K562 (cell line): ENCODE measurements at regions not wholly inside any gene's neighbourhood (a gene's known extent, or its start where the extent isn't known, plus 50 kb on each side); places are given as distances from the start of the nearest gene placed in this dataset.

Experiments
- ATAC-seq: fragments of 200-7000 bp; cut with Tn5 transposase; 3 replicates; pipeline ENCODE4 v1.9.1; 2020; ENCODE audit warnings: moderate library complexity
- BruUV-seq: library from RNA; stranded (reverse); fragments of 400-500 nt; replicated peaks from 2 replicates; lab custom pipeline; 2021; lab: Mats Ljungman, UMichigan
- CTCF ChIA-PET: fragments of 300-600 bp; formaldehyde crosslinking; extraction: SDS; loops from one replicate; lab custom pipeline; 2021; ENCODE audit warnings: low intra/inter-chr PET ratio; lab: Yijun Ruan, JAX
- POLR2A ChIA-PET: fragments of 300-600, 350-650 bp; sonication (Branson Sonifier 250); formaldehyde crosslinking; extraction: SDS; loops from one replicate; lab custom pipeline; 2021; ENCODE audit warnings: antibody characterized with exemption, inconsistent platforms; lab: Yijun Ruan, JAX
- DNase-seq, 4 experiments: peaks; one replicate each; pipeline versions ENCODE4 v3.0.0 to v3.0.0-alpha.2; 2011 to 2018; ENCODE audit warnings: low spot score in 3 of 4, mixed read lengths in 3 of 4; ENCODE audit errors: extremely low read depth in 1 of 4
- FAIRE-seq: peaks from 2 replicates; lab custom pipeline; 2011; peaks lifted over from hg19 to GRCh38; lab: Jason Lieb, UNC
- H2AFZ ChIP-seq: 2 replicates; pipeline ENCODE4 v1.6.0; 2011; ENCODE audit warnings: low read depth, low read length, control low read depth, inconsistent platforms
- H3K27ac ChIP-seq: fragments of 200-600 bp; 3 replicates; pipeline ENCODE4 v1.8.0; 2011; ENCODE audit warnings: low read depth, mild to moderate bottlenecking, control low read depth, inconsistent platforms, low read length, moderate library complexity, mixed read lengths; ENCODE audit errors: extremely low read depth
- H3K27me3 ChIP-seq, 2 experiments: fragments of 300-600 bp in 1 of 2; 2 replicates in 1 of 2; 3 replicates in 1 of 2; pipeline versions ENCODE4 v1.6.0 to v1.8.0; 2011; ENCODE audit warnings: inconsistent platforms in 2 of 2, low read length in 2 of 2, mild to moderate bottlenecking in 1 of 2, mixed read lengths in 1 of 2, moderate library complexity in 1 of 2; ENCODE audit not compliant: control insufficient read depth in 2 of 2, insufficient read depth in 2 of 2
- H3K36me3 ChIP-seq: fragments of 300-600 bp; 3 replicates; pipeline ENCODE4 v1.8.0; 2011; ENCODE audit warnings: mild to moderate bottlenecking, low read length, inconsistent platforms; ENCODE audit not compliant: control insufficient read depth, insufficient read depth
- H3K4me1 ChIP-seq, 2 experiments: fragments of 200-600 bp in 1 of 2; replicated peaks in 1 of 2; 2 replicates in 1 of 2; 3 replicates in 1 of 2; pipeline versions ENCODE4 v1.5.1 to v1.8.0; 2011; ENCODE audit warnings: inconsistent platforms in 2 of 2, low read length in 2 of 2, mild to moderate bottlenecking in 1 of 2, mixed read lengths in 1 of 2, moderate library complexity in 1 of 2; ENCODE audit not compliant: control insufficient read depth in 2 of 2, insufficient read depth in 2 of 2
- H3K4me2 ChIP-seq: 2 replicates; pipeline ENCODE4 v1.6.1; 2011; ENCODE audit warnings: low read length, control low read depth, inconsistent platforms, mixed read lengths; ENCODE audit not compliant: insufficient read depth
- H3K4me3 ChIP-seq: fragments of 200-600 bp; sonication (generic), shearing (Covaris generic); 2 replicates; pipeline ENCODE4 v1.5.1; 2016; ENCODE audit warnings: control low read depth, inconsistent platforms
- H3K79me2 ChIP-seq: fragments of 200-600 bp; 3 replicates; pipeline ENCODE4 v1.8.0; 2011; ENCODE audit warnings: low read length, inconsistent platforms; ENCODE audit not compliant: control insufficient read depth, insufficient read depth
- H3K9ac ChIP-seq, 2 experiments: 2 replicates each; pipeline versions ENCODE4 v1.6.0 to v1.6.1; 2011; ENCODE audit warnings: low read depth in 2 of 2, low read length in 2 of 2, control low read depth in 1 of 2, inconsistent platforms in 1 of 2, mild to moderate bottlenecking in 1 of 2, mixed read lengths in 1 of 2; ENCODE audit not compliant: insufficient read depth in 1 of 2
- H3K9me1 ChIP-seq: one replicate; pipeline ENCODE4 v1.6.0; 2011; ENCODE audit warnings: inconsistent platforms, mild to moderate bottlenecking, low read length, moderate library complexity; ENCODE audit not compliant: control insufficient read depth, insufficient read depth
- H3K9me3 ChIP-seq: replicated peaks from 2 replicates; pipeline ENCODE4 v1.5.1; 2011; ENCODE audit warnings: low read depth, low read length, inconsistent platforms; ENCODE audit not compliant: control insufficient read depth, insufficient read depth
- H4K20me1 ChIP-seq: replicated peaks from 2 replicates; pipeline ENCODE4 v1.6.1; 2011; ENCODE audit warnings: low read length, inconsistent platforms, mixed read lengths; ENCODE audit not compliant: control insufficient read depth, insufficient read depth
- CBX8 ChIP-seq: fragments of 200-600 bp; sonication (generic); IDR thresholded peaks from 2 replicates; pipeline ENCODE4 v1.6.1; 2012; ENCODE audit warnings: borderline replicate concordance, mixed run types, low read depth, mild to moderate bottlenecking, moderate library complexity, mixed read lengths, low read length, control low read depth, inconsistent platforms; ENCODE audit not compliant: poor library complexity, severe bottlenecking; ENCODE audit errors: extremely low read depth
- FUS ChIP-seq: fragments of 200-400 bp; formaldehyde crosslinking; optimal IDR thresholded peaks from 2 replicates; pipeline ENCODE3; 2017; ENCODE audit warnings: low read depth, low read length
- PHB ChIP-seq: fragments of 250-450 bp; sonication (Bioruptor Pico); IDR thresholded peaks from 2 replicates; pipeline ENCODE4 v1.5.0; 2021
- SRF ChIP-seq, 2 experiments: fragments of 250-450, 450-650 bp in 1 of 2; sonication (Bioruptor Pico) in 1 of 2; sonication (generic) in 1 of 2; formaldehyde crosslinking; IDR thresholded peaks; 2 replicates each; pipeline versions ENCODE4 v1.5.0 to v1.5.1; 2020 to 2022; ENCODE audit warnings: mild to moderate bottlenecking in 1 of 2, missing genetic modification reagents in 1 of 2
- ZC3H8 ChIP-seq: fragments of 450-650 bp; IDR thresholded peaks from 2 replicates; pipeline ENCODE4 v1.6.1; 2017
- ZNF184 ChIP-seq: sonication (generic); formaldehyde crosslinking; IDR thresholded peaks from 2 replicates; pipeline ENCODE4 v1.5.0; 2020; ENCODE audit warnings: missing genetic modification reagents
- WGBS: fragments of 100-300 bp; shearing (Covaris generic); methylation state at CpG from one replicate; pipeline ENCODE4 v1.1.6; 2016; ENCODE audit warnings: low coverage, mixed read lengths; ENCODE audit not compliant: insufficient coverage; ENCODE audit errors: missing lambda C conversion rate; 5-methylcytosine and 5-hydroxymethylcytosine counted together
- in situ Hi-C: fragments of 300-500 bp; cut with MboI; formaldehyde crosslinking; loops from 4 replicates; pipeline ENCODE4 v1.15.0; 2018; ENCODE audit warnings: inconsistent platforms, mixed read lengths
- intact Hi-C: fragments of 100-400 bp; cut with micrococcal nuclease; formaldehyde crosslinking; loops from 2 replicates; pipeline ENCODE4 v1.14.2; 2022
- TF ChIP-seq, protein P1 (sequence below), 2 experiments: IDR thresholded peaks in 1 of 2; conservative IDR thresholded peaks in 1 of 2; 2 replicates each; pipeline ENCODE4 v1.6.1; 2016; ENCODE audit warnings: low read depth in 2 of 2, mild to moderate bottlenecking in 1 of 2, missing compliant biosample characterization in 1 of 2, missing genetic modification characterization in 1 of 2, moderate library complexity in 1 of 2

DNA sequence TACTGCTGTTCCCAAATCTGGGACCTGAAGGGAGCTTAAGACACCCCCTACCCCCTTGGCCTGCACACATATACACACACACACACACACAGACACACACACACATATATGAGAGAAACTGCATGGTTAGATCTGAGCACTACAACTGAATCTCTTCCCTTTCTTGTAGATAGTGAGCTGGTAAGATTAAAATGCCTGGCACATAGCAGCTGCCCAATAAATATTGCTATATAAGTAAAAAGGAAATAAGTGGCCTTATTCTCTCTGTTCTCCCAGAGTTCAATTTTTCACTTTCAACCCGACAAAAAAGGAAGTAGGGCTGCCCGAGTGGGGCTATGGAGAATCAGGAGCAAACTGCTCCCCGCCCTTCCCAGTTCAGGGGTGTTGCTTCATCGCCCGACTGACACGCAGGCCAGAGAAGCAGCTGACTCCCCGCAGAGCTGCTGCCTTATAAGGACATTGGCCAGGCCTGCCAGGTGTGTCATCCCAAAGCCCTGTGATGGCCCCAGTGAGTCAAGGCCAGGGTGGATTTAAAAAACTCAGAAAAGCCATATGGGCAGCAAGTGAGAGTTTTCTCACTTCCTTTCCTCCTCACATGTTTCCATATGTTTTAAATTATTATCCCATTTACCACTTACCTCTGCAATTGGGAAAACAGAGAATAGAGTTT, 106.5 kb upstream of the SLC44A3 start (continued):
- TF ChIP-seq SRF (CRISPR knock-in tag; IDR thresholded peaks at IDR 0.05): peak; percentile 41 to 97; a peak in 3 of 4 replicates

GRCh38 chr1:94709891-94710581, 110.1 kb upstream of the SLC44A3 start:
- Histone ChIP-seq H3K9me3 (no peaks in the 10 kb centered on the region), H3K4me2 (no peak overlapping the region), H3K4me1 (no peaks in the 10 kb centered on the region), H3K27ac (no peak overlapping the region), H3K79me2 (no peaks in the 10 kb centered on the region), H3K4me3 (no peak overlapping the region), H3K36me3 (no peaks in the 10 kb centered on the region), H2AFZ (no peak overlapping the region), H3K27me3 (peaks cover 4 to 35% of the 10 kb centered on the region in 2 experiments; a peak in 4 of 5 replicates), H3K9ac (no peak overlapping the region), H4K20me1 (no peaks in the 10 kb centered on the region), H3K9me1 (no peaks in the 10 kb centered on the region)
- in situ Hi-C loops: no loop called here
- TF ChIP-seq PHB (no peak), ZNF184 (no peak), ZC3H8 (no peak), FUS (no peak), CBX8 (no peak)
- TF ChIP-seq, protein P1, sequence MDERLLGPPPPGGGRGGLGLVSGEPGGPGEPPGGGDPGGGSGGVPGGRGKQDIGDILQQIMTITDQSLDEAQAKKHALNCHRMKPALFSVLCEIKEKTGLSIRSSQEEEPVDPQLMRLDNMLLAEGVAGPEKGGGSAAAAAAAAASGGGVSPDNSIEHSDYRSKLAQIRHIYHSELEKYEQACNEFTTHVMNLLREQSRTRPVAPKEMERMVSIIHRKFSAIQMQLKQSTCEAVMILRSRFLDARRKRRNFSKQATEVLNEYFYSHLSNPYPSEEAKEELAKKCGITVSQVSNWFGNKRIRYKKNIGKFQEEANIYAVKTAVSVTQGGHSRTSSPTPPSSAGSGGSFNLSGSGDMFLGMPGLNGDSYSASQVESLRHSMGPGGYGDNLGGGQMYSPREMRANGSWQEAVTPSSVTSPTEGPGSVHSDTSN (CRISPR knock-in tag; IDR thresholded peaks at IDR 0.05; ENCODE audit: low read depth): no peak
- TF ChIP-seq, protein P1 (tag; conservative IDR thresholded peaks at IDR 0.05; ENCODE audit: low read depth): no peak
- FAIRE-seq (no peak), ATAC-seq (no peak), DNase-seq (no peak)
- intact Hi-C loops: no loop called here
- WGBS: 0% methylated on average over 8 of the region's 8 CpGs
- CTCF ChIA-PET: no interaction called here
- POLR2A ChIA-PET: interaction anchor here (0.6 kb wide), 1 partner anchor 396 kb away, joined by 3 read pairs; no protein-coding TSS in a partner anchor
- BruUV-seq: no TSS peak
